K562 (cell line): ENCODE measurements at regions not wholly inside any gene's neighbourhood (a gene's known extent, or its start where the extent isn't known, plus 50 kb on each side); places are given as distances from the start of the nearest gene placed in this dataset.

Experiments
- HIVEP1 ChIP-seq: fragments of 250-450 bp; sonication (Bioruptor Pico); IDR thresholded peaks from 2 replicates; pipeline ENCODE4 v1.4.0; 2020; ENCODE audit warnings: mild to moderate bottlenecking
- IRF2 ChIP-seq: sonication (generic); formaldehyde crosslinking; IDR thresholded peaks from 2 replicates; pipeline ENCODE4 v1.8.1; 2022; ENCODE audit warnings: mild to moderate bottlenecking, missing genetic modification reagents
- RCOR1 ChIP-seq, 2 experiments: IDR thresholded peaks; 2 replicates each; pipeline ENCODE4 v1.6.1; 2012; ENCODE audit warnings: low read depth in 2 of 2, low read length in 2 of 2, borderline replicate concordance in 1 of 2, improper control_type of control experiment in 1 of 2
- SMAD1 ChIP-seq: fragments of 150-350 bp; IDR thresholded peaks from 2 replicates; pipeline ENCODE4 v1.6.1; 2014; ENCODE audit warnings: low read length, low read depth; ENCODE audit not compliant: partially characterized antibody
- TF ChIP-seq, protein P1 (sequence below): fragments of 200-600 bp; sonication (generic); IDR thresholded peaks from one replicate; pipeline ENCODE4 v1.6.1; 2012; ENCODE audit warnings: mild to moderate bottlenecking, low read depth, low read length, inconsistent platforms
- TF ChIP-seq, protein P2 (sequence below): sonication (generic); formaldehyde crosslinking; IDR thresholded peaks from 2 replicates; pipeline ENCODE4 v1.8.0; 2022; ENCODE audit warnings: mild to moderate bottlenecking, missing genetic modification reagents
- TF ChIP-seq, protein P3 (sequence below), 3 experiments: IDR thresholded peaks in 2 of 3; conservative IDR thresholded peaks in 1 of 3; 2 replicates each; pipeline ENCODE4 v1.5.1; 2011 to 2012; ENCODE audit warnings: low read length in 3 of 3, mild to moderate bottlenecking in 3 of 3, control low read depth in 2 of 3, improper control_type of control experiment in 1 of 3, inconsistent platforms in 1 of 3, low read depth in 1 of 3, mixed read lengths in 1 of 3, moderate library complexity in 1 of 3; ENCODE audit not compliant: insufficient read depth in 2 of 3

DNA sequence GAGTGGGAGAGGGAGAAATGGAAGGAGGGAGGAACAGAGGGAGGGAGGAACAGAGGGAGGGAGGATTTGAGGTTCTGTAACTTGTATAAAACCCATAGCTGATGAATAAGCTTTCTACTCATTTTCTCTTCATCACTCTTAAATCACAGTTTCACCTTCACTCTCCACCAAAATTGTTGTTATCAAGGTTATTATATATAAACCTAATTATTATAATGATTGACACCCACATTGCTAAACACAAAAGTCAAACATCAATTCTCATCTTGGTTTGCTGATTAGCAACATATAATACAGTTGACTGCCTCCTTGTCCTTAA lies 229.0 kb upstream of the PAPPA start (continued):
- TF ChIP-seq, protein P1, sequence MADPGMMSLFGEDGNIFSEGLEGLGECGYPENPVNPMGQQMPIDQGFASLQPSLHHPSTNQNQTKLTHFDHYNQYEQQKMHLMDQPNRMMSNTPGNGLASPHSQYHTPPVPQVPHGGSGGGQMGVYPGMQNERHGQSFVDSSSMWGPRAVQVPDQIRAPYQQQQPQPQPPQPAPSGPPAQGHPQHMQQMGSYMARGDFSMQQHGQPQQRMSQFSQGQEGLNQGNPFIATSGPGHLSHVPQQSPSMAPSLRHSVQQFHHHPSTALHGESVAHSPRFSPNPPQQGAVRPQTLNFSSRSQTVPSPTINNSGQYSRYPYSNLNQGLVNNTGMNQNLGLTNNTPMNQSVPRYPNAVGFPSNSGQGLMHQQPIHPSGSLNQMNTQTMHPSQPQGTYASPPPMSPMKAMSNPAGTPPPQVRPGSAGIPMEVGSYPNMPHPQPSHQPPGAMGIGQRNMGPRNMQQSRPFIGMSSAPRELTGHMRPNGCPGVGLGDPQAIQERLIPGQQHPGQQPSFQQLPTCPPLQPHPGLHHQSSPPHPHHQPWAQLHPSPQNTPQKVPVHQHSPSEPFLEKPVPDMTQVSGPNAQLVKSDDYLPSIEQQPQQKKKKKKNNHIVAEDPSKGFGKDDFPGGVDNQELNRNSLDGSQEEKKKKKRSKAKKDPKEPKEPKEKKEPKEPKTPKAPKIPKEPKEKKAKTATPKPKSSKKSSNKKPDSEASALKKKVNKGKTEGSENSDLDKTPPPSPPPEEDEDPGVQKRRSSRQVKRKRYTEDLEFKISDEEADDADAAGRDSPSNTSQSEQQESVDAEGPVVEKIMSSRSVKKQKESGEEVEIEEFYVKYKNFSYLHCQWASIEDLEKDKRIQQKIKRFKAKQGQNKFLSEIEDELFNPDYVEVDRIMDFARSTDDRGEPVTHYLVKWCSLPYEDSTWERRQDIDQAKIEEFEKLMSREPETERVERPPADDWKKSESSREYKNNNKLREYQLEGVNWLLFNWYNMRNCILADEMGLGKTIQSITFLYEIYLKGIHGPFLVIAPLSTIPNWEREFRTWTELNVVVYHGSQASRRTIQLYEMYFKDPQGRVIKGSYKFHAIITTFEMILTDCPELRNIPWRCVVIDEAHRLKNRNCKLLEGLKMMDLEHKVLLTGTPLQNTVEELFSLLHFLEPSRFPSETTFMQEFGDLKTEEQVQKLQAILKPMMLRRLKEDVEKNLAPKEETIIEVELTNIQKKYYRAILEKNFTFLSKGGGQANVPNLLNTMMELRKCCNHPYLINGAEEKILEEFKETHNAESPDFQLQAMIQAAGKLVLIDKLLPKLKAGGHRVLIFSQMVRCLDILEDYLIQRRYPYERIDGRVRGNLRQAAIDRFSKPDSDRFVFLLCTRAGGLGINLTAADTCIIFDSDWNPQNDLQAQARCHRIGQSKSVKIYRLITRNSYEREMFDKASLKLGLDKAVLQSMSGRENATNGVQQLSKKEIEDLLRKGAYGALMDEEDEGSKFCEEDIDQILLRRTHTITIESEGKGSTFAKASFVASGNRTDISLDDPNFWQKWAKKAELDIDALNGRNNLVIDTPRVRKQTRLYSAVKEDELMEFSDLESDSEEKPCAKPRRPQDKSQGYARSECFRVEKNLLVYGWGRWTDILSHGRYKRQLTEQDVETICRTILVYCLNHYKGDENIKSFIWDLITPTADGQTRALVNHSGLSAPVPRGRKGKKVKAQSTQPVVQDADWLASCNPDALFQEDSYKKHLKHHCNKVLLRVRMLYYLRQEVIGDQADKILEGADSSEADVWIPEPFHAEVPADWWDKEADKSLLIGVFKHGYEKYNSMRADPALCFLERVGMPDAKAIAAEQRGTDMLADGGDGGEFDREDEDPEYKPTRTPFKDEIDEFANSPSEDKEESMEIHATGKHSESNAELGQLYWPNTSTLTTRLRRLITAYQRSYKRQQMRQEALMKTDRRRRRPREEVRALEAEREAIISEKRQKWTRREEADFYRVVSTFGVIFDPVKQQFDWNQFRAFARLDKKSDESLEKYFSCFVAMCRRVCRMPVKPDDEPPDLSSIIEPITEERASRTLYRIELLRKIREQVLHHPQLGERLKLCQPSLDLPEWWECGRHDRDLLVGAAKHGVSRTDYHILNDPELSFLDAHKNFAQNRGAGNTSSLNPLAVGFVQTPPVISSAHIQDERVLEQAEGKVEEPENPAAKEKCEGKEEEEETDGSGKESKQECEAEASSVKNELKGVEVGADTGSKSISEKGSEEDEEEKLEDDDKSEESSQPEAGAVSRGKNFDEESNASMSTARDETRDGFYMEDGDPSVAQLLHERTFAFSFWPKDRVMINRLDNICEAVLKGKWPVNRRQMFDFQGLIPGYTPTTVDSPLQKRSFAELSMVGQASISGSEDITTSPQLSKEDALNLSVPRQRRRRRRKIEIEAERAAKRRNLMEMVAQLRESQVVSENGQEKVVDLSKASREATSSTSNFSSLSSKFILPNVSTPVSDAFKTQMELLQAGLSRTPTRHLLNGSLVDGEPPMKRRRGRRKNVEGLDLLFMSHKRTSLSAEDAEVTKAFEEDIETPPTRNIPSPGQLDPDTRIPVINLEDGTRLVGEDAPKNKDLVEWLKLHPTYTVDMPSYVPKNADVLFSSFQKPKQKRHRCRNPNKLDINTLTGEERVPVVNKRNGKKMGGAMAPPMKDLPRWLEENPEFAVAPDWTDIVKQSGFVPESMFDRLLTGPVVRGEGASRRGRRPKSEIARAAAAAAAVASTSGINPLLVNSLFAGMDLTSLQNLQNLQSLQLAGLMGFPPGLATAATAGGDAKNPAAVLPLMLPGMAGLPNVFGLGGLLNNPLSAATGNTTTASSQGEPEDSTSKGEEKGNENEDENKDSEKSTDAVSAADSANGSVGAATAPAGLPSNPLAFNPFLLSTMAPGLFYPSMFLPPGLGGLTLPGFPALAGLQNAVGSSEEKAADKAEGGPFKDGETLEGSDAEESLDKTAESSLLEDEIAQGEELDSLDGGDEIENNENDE, result no peak
- TF ChIP-seq RCOR1 (IDR thresholded peaks at IDR 0.05; ENCODE audit: borderline replicate concordance in 1 of 2, low read depth in 2 of 2, low read length in 2 of 2) (no peak), HIVEP1 (CRISPR knock-in tag) (no peak), SMAD1 (no peak), IRF2 (no peak)
- TF ChIP-seq, protein P2, sequence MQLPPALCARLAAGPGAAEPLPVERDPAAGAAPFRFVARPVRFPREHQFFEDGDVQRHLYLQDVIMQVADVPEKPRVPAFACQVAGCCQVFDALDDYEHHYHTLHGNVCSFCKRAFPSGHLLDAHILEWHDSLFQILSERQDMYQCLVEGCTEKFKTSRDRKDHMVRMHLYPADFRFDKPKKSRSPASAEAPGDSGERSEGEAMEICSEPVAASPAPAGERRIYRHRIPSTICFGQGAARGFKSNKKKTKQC (CRISPR knock-in tag), result no peak
- TF ChIP-seq, protein P3, sequence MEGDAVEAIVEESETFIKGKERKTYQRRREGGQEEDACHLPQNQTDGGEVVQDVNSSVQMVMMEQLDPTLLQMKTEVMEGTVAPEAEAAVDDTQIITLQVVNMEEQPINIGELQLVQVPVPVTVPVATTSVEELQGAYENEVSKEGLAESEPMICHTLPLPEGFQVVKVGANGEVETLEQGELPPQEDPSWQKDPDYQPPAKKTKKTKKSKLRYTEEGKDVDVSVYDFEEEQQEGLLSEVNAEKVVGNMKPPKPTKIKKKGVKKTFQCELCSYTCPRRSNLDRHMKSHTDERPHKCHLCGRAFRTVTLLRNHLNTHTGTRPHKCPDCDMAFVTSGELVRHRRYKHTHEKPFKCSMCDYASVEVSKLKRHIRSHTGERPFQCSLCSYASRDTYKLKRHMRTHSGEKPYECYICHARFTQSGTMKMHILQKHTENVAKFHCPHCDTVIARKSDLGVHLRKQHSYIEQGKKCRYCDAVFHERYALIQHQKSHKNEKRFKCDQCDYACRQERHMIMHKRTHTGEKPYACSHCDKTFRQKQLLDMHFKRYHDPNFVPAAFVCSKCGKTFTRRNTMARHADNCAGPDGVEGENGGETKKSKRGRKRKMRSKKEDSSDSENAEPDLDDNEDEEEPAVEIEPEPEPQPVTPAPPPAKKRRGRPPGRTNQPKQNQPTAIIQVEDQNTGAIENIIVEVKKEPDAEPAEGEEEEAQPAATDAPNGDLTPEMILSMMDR (IDR thresholded peaks at IDR 0.05 in 2 of 3, conservative IDR thresholded peaks at IDR 0.05 in 1 of 3; ENCODE audit: insufficient read depth in 2 of 3, low read depth in 1 of 3, low read length in 3 of 3), result no peak
